ENCODE measurements at regions not wholly inside any gene's neighbourhood (a gene's known extent, or its start where the extent isn't known, plus 50 kb on each side); places are given as distances from the start of the nearest gene placed in this dataset.

GRCh38 chr2:41779888-41780287 lies 267.9 kb upstream of the PKDCC start:
- H3K27ac Mint-ChIP-seq (ENCODE audit: low read depth): no peak overlapping the region
- DNase-seq (ENCODE audit: low spot score in 2 of 2) (no peak), ATAC-seq (replicated peaks; ENCODE audit: extremely low read depth, poor library complexity, severe bottlenecking) (no peak)
- H3K9me3 Mint-ChIP-seq: no peaks in the 10 kb centered on the region
- H3K4me3 Mint-ChIP-seq: no peak overlapping the region
- peaks cover 52% of the 10 kb centered on the region for H3K27me3 Mint-ChIP-seq
- no peaks in the 10 kb centered on the region for H3K4me1 Mint-ChIP-seq
- no peaks in the 10 kb centered on the region for H3K36me3 Mint-ChIP-seq (ENCODE audit: insufficient read depth)

GRCh38 chr2:41782306-41783158 lies 265.3 kb upstream of the PKDCC start:
- DNase-seq (ENCODE audit: low spot score in 2 of 2) (no peak), ATAC-seq (replicated peaks; ENCODE audit: extremely low read depth, poor library complexity, severe bottlenecking) (no peak)
- H3K4me1 Mint-ChIP-seq: no peaks in the 10 kb centered on the region
- H3K9me3 Mint-ChIP-seq: no peaks in the 10 kb centered on the region
- peaks cover 2% of the 10 kb centered on the region for H3K36me3 Mint-ChIP-seq (ENCODE audit: insufficient read depth)
- H3K27ac Mint-ChIP-seq (ENCODE audit: low read depth): no peak overlapping the region
- H3K4me3 Mint-ChIP-seq: no peak overlapping the region
- H3K27me3 Mint-ChIP-seq: peaks cover 60% of the 10 kb centered on the region

- Mint-ChIP-seq H3K9me3 (no peaks in the 10 kb centered on the region), H3K27me3 (peaks cover 51% of the 10 kb centered on the region), H3K27ac (ENCODE audit: low read depth) (no peak overlapping the region), H3K36me3 (ENCODE audit: insufficient read depth) (peaks cover 2% of the 10 kb centered on the region), H3K4me1 (no peaks in the 10 kb centered on the region), H3K4me3 (no peak overlapping the region)
- ATAC-seq (replicated peaks; ENCODE audit: extremely low read depth, poor library complexity, severe bottlenecking) (no peak), DNase-seq (ENCODE audit: low spot score in 2 of 2) (no peak)
Observed at GRCh38 chr2:41784496-41784895, 263.3 kb upstream of the PKDCC start.

GRCh38 chr2:41785251-41786022 lies 262.4 kb upstream of the PKDCC start:
- no peak overlapping the region for H3K27ac Mint-ChIP-seq (ENCODE audit: low read depth)
- no peaks in the 10 kb centered on the region for H3K9me3 Mint-ChIP-seq
- H3K27me3 Mint-ChIP-seq: peaks cover 43% of the 10 kb centered on the region
- no peaks in the 10 kb centered on the region for H3K4me1 Mint-ChIP-seq
- no peak overlapping the region for H3K4me3 Mint-ChIP-seq
- DNase-seq (ENCODE audit: low spot score in 2 of 2): no peak
- ATAC-seq (replicated peaks; ENCODE audit: extremely low read depth, poor library complexity, severe bottlenecking): no peak
- H3K36me3 Mint-ChIP-seq (ENCODE audit: insufficient read depth): peaks cover 2% of the 10 kb centered on the region

- Mint-ChIP-seq H3K27me3 (peaks cover 36% of the 10 kb centered on the region), H3K9me3 (no peaks in the 10 kb centered on the region), H3K4me1 (no peaks in the 10 kb centered on the region), H3K4me3 (no peak overlapping the region), H3K36me3 (ENCODE audit: insufficient read depth) (no peaks in the 10 kb centered on the region), H3K27ac (ENCODE audit: low read depth) (no peak overlapping the region)
- ATAC-seq (replicated peaks; ENCODE audit: extremely low read depth, poor library complexity, severe bottlenecking) (no peak), DNase-seq (ENCODE audit: low spot score in 2 of 2) (no peak)
Observed at GRCh38 chr2:41791523-41791922, 256.3 kb upstream of the PKDCC start.

GRCh38 chr2:41803361-41803760 lies 244.5 kb upstream of the PKDCC start:
- H3K27ac Mint-ChIP-seq (ENCODE audit: low read depth): no peak overlapping the region
- DNase-seq (ENCODE audit: low spot score in 2 of 2): no peak
- H3K4me3 Mint-ChIP-seq: no peak overlapping the region
- peaks cover 16% of the 10 kb centered on the region for H3K9me3 Mint-ChIP-seq
- H3K27me3 Mint-ChIP-seq: peaks cover 82% of the 10 kb centered on the region
- H3K36me3 Mint-ChIP-seq (ENCODE audit: insufficient read depth): no peaks in the 10 kb centered on the region
- H3K4me1 Mint-ChIP-seq: no peaks in the 10 kb centered on the region
- no peak for ATAC-seq (replicated peaks; ENCODE audit: extremely low read depth, poor library complexity, severe bottlenecking)

GRCh38 chr2:41806286-41806685 lies 241.5 kb upstream of the PKDCC start:
- H3K27me3 Mint-ChIP-seq: peaks cover 98% of the 10 kb centered on the region
- no peak overlapping the region for H3K27ac Mint-ChIP-seq (ENCODE audit: low read depth)
- DNase-seq (ENCODE audit: low spot score in 2 of 2) (no peak), ATAC-seq (replicated peaks; ENCODE audit: extremely low read depth, poor library complexity, severe bottlenecking) (no peak)
- no peaks in the 10 kb centered on the region for H3K36me3 Mint-ChIP-seq (ENCODE audit: insufficient read depth)
- H3K4me1 Mint-ChIP-seq: no peaks in the 10 kb centered on the region
- peaks cover 11% of the 10 kb centered on the region for H3K9me3 Mint-ChIP-seq
- H3K4me3 Mint-ChIP-seq: no peak overlapping the region

- Mint-ChIP-seq H3K36me3 (ENCODE audit: insufficient read depth) (peaks cover 2% of the 10 kb centered on the region), H3K27ac (ENCODE audit: low read depth) (no peak overlapping the region), H3K27me3 (peaks cover 63% of the 10 kb centered on the region), H3K4me1 (no peaks in the 10 kb centered on the region), H3K4me3 (no peak overlapping the region), H3K9me3 (peaks cover 20% of the 10 kb centered on the region)
- DNase-seq (ENCODE audit: low spot score in 2 of 2) (no peak), ATAC-seq (replicated peaks; ENCODE audit: extremely low read depth, poor library complexity, severe bottlenecking) (no peak)
Observed at GRCh38 chr2:41821167-41821566, 226.7 kb upstream of the PKDCC start.

- no peak for ATAC-seq (replicated peaks; ENCODE audit: extremely low read depth, poor library complexity, severe bottlenecking)
- peaks cover 46% of the 10 kb centered on the region for H3K27me3 Mint-ChIP-seq
- H3K27ac Mint-ChIP-seq (ENCODE audit: low read depth): no peak overlapping the region
- no peaks in the 10 kb centered on the region for H3K4me1 Mint-ChIP-seq
- no peak for DNase-seq (ENCODE audit: low spot score in 2 of 2)
- no peak overlapping the region for H3K4me3 Mint-ChIP-seq
- H3K9me3 Mint-ChIP-seq: no peaks in the 10 kb centered on the region
- H3K36me3 Mint-ChIP-seq (ENCODE audit: insufficient read depth): no peaks in the 10 kb centered on the region
Observed at GRCh38 chr2:41826921-41827320, 220.9 kb upstream of the PKDCC start.

- H3K27ac Mint-ChIP-seq (ENCODE audit: low read depth): no peak overlapping the region
- no peaks in the 10 kb centered on the region for H3K36me3 Mint-ChIP-seq (ENCODE audit: insufficient read depth)
- no peaks in the 10 kb centered on the region for H3K9me3 Mint-ChIP-seq
- H3K4me3 Mint-ChIP-seq: no peak overlapping the region
- H3K4me1 Mint-ChIP-seq: no peaks in the 10 kb centered on the region
- ATAC-seq (replicated peaks; ENCODE audit: extremely low read depth, poor library complexity, severe bottlenecking) (no peak), DNase-seq (ENCODE audit: low spot score in 2 of 2) (no peak)
- H3K27me3 Mint-ChIP-seq: peaks cover 46% of the 10 kb centered on the region
Observed at GRCh38 chr2:41827354-41827971, 220.4 kb upstream of the PKDCC start.

GRCh38 chr2:41828052-41828643 lies 219.7 kb upstream of the PKDCC start:
- Mint-ChIP-seq H3K27ac (ENCODE audit: low read depth) (no peak overlapping the region), H3K36me3 (ENCODE audit: insufficient read depth) (no peaks in the 10 kb centered on the region), H3K4me1 (no peaks in the 10 kb centered on the region), H3K4me3 (no peak overlapping the region), H3K9me3 (no peaks in the 10 kb centered on the region), H3K27me3 (peaks cover 47% of the 10 kb centered on the region)
- ATAC-seq (replicated peaks; ENCODE audit: extremely low read depth, poor library complexity, severe bottlenecking) (no peak), DNase-seq (ENCODE audit: low spot score in 2 of 2) (no peak)

- ATAC-seq (replicated peaks; ENCODE audit: extremely low read depth, poor library complexity, severe bottlenecking) (no peak), DNase-seq (ENCODE audit: low spot score in 2 of 2) (no peak)
- Mint-ChIP-seq H3K36me3 (ENCODE audit: insufficient read depth) (no peaks in the 10 kb centered on the region), H3K4me1 (no peaks in the 10 kb centered on the region), H3K27me3 (peaks cover 43% of the 10 kb centered on the region), H3K9me3 (no peaks in the 10 kb centered on the region), H3K27ac (ENCODE audit: low read depth) (no peak overlapping the region), H3K4me3 (no peak overlapping the region)
Observed at GRCh38 chr2:41829052-41829451, 218.8 kb upstream of the PKDCC start.

All from central memory CD8-positive, alpha-beta T cell (primary cell).